Astrocyte of the spinal cord (primary cell): ENCODE measurements at regions not wholly inside any gene's neighbourhood (a gene's known extent, or its start where the extent isn't known, plus 50 kb on each side); places are given as distances from the start of the nearest gene placed in this dataset.

ENCODE experiments used
- DNase-seq: peaks from one replicate; pipeline ENCODE4 v3.0.0; 2011; ENCODE audit warnings: low read depth, low spot score
- H3K4me3 ChIP-seq: 2 replicates; pipeline ENCODE4 v1.5.1; 2011; ENCODE audit warnings: low read depth, mild to moderate bottlenecking, low read length, moderate library complexity
- CTCF ChIP-seq: IDR thresholded peaks from 2 replicates; pipeline ENCODE4 v1.5.1; 2012; ENCODE audit warnings: low read depth, mild to moderate bottlenecking, low read length, inconsistent platforms
- in situ Hi-C: cut with HindIII; loops from 2 replicates; pipeline ENCODE4 v1.10.0; 2017; ENCODE audit warnings: low sequenced_read_pairs

DNA sequence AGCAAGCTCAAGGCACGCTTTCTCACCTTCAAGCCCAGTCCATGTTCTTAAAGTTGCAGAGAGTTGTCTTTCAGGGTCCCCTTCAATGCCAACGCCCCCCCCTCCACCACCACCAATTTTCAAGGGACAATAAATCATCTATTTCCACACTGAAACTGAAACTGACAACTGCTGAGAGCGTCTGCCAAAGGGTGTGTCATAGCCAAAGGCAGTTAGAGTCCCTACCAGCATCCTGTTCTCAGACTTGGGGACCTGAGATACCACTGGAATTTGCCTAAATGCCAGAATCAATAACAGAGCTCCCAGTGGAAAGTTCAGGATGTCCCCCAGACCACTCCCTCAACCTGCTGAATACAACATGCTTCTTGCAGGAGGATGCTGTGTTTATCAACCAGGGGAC lies 133.2 kb upstream of the SOX9 start:
- peak; percentile 35 for DNase-seq
- in situ Hi-C loops, result no loop called here
- no peak overlapping the region for H3K4me3 ChIP-seq
- TF ChIP-seq CTCF, result no peak

DNA sequence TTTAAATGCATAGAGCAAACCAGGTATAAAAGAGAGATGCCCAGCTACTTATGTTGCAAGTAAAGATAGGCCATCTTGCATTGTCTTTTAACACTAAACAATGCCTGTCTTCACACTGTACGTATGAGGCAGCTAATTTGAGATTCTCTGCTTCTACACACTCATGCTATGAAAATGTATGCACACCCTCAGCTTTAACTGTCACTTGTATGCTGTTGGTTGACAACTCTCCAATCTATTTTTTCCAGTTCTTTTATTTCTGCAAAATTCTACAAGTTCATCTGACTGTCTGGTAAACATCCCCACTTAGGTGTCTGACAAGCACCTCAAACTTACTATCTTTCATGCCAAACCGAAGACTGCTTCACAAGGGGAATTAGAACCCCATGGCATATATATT lies 131.7 kb upstream of the SOX9 start:
- in situ Hi-C loops, result no loop called here
- DNase-seq, result no peak
- H3K4me3 ChIP-seq, result no peak overlapping the region
- no peak for TF ChIP-seq CTCF

DNA sequence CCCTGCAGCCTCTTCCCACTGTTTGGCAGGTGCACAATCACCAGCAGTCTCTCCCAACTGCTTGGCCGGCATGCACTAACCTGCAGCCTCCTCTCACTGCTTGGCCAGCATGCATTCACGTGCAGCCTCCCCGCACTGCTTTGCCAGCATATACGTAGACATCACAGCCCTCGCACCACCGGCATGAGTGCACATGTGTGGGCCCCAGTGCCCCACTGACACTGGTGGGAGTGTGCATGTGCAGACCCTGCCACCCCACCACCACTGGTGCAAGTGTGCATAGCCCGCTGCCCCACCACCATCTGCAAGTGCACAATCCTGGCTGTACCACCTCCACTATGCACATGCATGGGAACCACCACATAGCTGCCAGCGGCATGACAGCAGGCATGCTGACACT lies 127.5 kb upstream of the SOX9 start:
- in situ Hi-C loops, result no loop called here
- no peak overlapping the region for H3K4me3 ChIP-seq
- no peak for TF ChIP-seq CTCF
- DNase-seq, result no peak

DNA sequence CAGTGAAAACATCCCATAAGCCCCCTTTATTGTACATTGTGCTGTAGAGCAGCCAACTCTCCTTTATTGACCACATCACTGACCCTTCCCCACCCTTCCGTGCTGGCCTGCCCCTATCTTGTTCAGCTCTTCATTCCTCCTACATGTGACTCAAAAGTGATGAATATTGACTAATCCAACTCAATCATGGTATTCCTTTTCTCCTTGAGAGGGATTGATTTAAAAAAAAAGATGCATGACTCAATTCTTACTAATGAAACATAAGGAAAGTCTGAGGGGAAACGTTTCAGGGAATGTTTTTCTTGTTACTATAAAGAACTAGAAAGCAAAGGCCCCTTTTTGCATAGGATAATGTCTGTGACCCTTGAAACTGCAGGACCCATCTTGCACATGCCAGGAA lies 125.2 kb upstream of the SOX9 start:
- in situ Hi-C loops, result no loop called here
- peak; percentile 28 for DNase-seq
- no peak for TF ChIP-seq CTCF
- H3K4me3 ChIP-seq, result no peak overlapping the region

DNA sequence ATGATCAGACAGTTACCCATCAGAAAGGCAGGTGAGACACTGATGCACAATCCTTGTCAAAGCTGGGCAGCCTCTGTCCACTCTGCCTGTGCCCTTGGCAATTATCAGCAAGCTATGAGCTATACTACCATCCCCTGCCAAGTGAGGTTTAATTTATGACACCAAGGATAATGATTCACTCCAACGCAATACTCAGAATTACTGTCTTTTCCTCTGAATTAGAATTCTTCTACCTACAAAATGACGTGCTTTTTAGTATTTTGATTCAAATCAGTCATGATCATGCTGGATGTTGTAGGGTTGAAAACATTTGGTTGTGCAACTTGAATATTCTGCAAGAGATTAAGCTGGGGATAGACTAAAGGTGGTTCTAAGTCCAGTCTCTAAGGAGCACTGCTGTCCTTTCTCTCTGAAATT lies 116.8 kb upstream of the SOX9 start:
- no peak for TF ChIP-seq CTCF
- no peak overlapping the region for H3K4me3 ChIP-seq
- in situ Hi-C loops, result no loop called here
- DNase-seq, result peak; percentile 30

GRCh38 chr17:72004611-72005331 lies 116.0 kb upstream of the SOX9 start:
- no peak overlapping the region for H3K4me3 ChIP-seq
- no peak for TF ChIP-seq CTCF
- DNase-seq, result peak; percentile 25
- in situ Hi-C loops, result no loop called here
